ENCODE measurements at regions not wholly inside any gene's neighbourhood (a gene's known extent, or its start where the extent isn't known, plus 50 kb on each side); places are given as distances from the start of the nearest gene placed in this dataset.

DNA sequence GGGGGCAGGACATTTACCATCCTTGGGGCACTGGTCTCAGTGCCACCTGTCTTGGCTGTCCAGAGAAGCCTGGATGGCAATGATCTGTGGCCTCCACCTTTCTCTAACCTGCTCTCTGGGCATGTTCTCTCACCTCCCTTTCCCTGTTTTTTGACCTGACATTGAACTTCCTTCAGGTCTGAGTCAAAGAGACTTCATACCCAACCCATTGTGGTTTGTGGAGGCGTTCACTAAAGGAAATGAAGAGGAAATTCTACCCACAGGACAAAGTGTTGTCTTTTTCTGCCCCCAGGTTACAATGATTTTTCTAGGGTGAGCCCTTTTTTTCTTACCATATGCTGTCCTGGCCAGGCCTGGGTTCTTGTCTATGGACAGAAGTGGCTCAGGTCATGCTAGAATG is 76.6 kb downstream of the CYP26A1 start:
- Histone ChIP-seq H3K27me3 (ENCODE audit: control insufficient read depth in 3 of 3, insufficient read depth in 3 of 3, low read length in 3 of 3) (no peaks in the 10 kb centered on the region), H3K9ac (ENCODE audit: low read depth in 1 of 3, low read length in 3 of 3) (no peak overlapping the region), H3K27ac (ENCODE audit: low read depth, low read length) (no peak overlapping the region), H3K4me3 (ENCODE audit: low read length in 3 of 3) (no peak overlapping the region), H3K36me3 (ENCODE audit: control insufficient read depth in 3 of 3, insufficient read depth in 3 of 3, low read length in 3 of 3) (no peaks in the 10 kb centered on the region), H3K9me3 (ENCODE audit: control insufficient read depth in 3 of 3, low read length in 3 of 3) (peaks cover 0 to 6% (median 3%) of the 10 kb centered on the region in 3 donors), H3K4me1 (ENCODE audit: control insufficient read depth in 3 of 3, insufficient read depth in 3 of 3, low read length in 3 of 3) (no peaks in the 10 kb centered on the region)

DNA sequence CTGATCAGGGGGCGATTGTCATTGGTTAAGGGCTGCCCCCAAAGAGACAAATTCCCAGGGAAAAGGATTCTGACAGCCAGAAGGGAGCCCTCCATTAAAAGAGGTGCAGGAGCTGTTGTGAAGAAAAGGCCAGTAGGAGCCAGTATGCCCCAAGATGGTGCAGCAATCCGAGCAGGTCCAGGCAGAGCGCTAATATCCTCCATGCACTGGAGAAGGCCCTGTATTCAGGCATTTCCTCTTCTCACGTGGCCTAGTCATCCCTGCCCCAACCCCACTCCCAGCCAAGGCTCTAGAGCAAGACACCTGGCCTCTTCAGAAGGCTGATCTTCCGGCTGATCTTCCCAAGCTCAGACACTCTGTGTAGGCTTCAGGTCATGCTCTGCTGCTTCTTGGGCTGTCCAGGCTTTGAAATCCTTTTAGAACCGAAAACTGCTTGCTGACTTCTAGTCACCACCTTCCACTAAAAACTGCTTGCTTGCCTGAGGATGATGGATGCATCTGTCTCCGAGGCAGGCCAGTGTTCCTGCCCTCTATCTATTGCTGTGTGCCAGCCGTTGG is 77.4 kb downstream of the CYP26A1 start:
- Histone ChIP-seq H3K4me1 (ENCODE audit: control insufficient read depth in 3 of 3, insufficient read depth in 3 of 3, low read length in 3 of 3) (no peaks in the 10 kb centered on the region), H3K27me3 (ENCODE audit: control insufficient read depth in 3 of 3, insufficient read depth in 3 of 3, low read length in 3 of 3) (no peaks in the 10 kb centered on the region), H3K9ac (ENCODE audit: low read depth in 1 of 3, low read length in 3 of 3) (no peak overlapping the region), H3K27ac (ENCODE audit: low read depth, low read length) (no peak overlapping the region), H3K36me3 (ENCODE audit: control insufficient read depth in 3 of 3, insufficient read depth in 3 of 3, low read length in 3 of 3) (no peaks in the 10 kb centered on the region), H3K9me3 (ENCODE audit: control insufficient read depth in 3 of 3, low read length in 3 of 3) (peaks cover 0 to 6% (median 3%) of the 10 kb centered on the region in 3 donors), H3K4me3 (ENCODE audit: low read length in 3 of 3) (no peak overlapping the region)

DNA sequence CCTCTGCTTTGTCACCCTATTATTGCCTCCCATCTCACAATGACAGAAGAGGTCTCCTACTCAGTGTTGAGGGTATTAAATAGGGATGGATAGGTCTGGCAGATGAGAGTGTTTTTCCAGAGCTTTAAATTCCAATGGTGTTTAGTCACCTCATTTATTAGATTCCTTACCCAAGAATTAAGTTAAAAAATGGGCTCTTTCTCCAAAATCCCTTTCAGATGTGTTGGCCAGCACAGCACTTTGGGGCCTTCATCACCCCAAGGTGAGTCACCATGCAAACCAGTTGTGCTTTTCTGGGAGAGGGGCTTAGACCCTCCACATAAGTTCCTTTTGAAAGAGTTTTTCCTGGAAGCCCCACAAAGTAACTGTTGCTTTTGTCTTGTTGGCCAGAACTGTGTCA is 78.4 kb downstream of the CYP26A1 start:
- Histone ChIP-seq H3K27ac (ENCODE audit: low read depth, low read length) (no peak overlapping the region), H3K4me1 (ENCODE audit: control insufficient read depth in 3 of 3, insufficient read depth in 3 of 3, low read length in 3 of 3) (no peaks in the 10 kb centered on the region), H3K36me3 (ENCODE audit: control insufficient read depth in 3 of 3, insufficient read depth in 3 of 3, low read length in 3 of 3) (no peaks in the 10 kb centered on the region), H3K27me3 (ENCODE audit: control insufficient read depth in 3 of 3, insufficient read depth in 3 of 3, low read length in 3 of 3) (no peaks in the 10 kb centered on the region), H3K9me3 (ENCODE audit: control insufficient read depth in 3 of 3, low read length in 3 of 3) (peaks cover 0 to 6% (median 3%) of the 10 kb centered on the region in 3 donors), H3K9ac (ENCODE audit: low read depth in 1 of 3, low read length in 3 of 3) (no peak overlapping the region), H3K4me3 (ENCODE audit: low read length in 3 of 3) (no peak overlapping the region)

DNA sequence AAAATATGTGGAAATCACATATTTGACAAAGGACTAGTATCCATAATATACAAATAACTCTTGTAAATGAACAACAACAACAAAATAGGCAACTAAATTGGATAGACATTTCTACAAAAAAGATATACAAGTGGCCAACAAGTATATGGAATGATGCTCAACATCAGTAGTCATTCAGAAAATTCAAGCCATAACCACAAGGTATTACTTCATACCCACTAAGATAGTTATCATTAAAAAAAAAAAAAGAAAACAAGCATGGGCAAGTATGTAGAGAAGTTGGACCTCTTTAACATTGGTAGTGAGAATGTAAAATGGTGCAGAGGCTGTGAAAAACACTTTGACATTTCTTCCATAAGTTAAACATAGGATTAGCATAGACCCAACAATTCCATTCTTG is 80.8 kb downstream of the CYP26A1 start:
- no peaks in the 10 kb centered on the region for H3K27me3 ChIP-seq (ENCODE audit: control insufficient read depth in 3 of 3, insufficient read depth in 3 of 3, low read length in 3 of 3)
- H3K9me3 ChIP-seq (ENCODE audit: control insufficient read depth in 3 of 3, low read length in 3 of 3) = peaks cover 0 to 6% (median 3%) of the 10 kb centered on the region in 3 donors
- H3K9ac ChIP-seq (ENCODE audit: low read depth in 1 of 3, low read length in 3 of 3) = no peak overlapping the region
- no peaks in the 10 kb centered on the region for H3K4me1 ChIP-seq (ENCODE audit: control insufficient read depth in 3 of 3, insufficient read depth in 3 of 3, low read length in 3 of 3)
- no peak overlapping the region for H3K27ac ChIP-seq (ENCODE audit: low read depth, low read length)
- H3K4me3 ChIP-seq (ENCODE audit: low read length in 3 of 3) = no peak overlapping the region
- H3K36me3 ChIP-seq (ENCODE audit: control insufficient read depth in 3 of 3, insufficient read depth in 3 of 3, low read length in 3 of 3) = no peaks in the 10 kb centered on the region

DNA sequence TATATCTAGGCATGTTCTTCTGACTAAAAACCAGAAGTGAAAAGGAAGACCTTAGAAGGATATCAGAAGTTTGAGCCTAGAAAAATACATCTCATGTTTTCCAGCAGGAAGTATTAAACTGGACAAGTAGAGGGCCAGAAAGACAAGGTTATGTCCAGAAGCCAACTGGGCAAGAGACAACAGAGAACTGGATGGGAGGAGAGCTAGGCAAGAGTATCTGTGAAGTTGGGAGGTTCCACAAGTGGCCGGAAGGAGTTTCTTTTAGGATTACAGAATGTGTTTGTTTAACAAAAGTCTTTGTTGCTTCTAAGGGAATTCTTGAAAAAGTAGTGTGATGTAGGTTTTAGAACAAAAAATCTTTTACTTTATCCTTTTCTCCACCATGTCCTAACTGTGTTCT is 86.4 kb downstream of the CYP26A1 start:
- H3K27me3 ChIP-seq (ENCODE audit: control insufficient read depth in 3 of 3, insufficient read depth in 3 of 3, low read length in 3 of 3) = no peaks in the 10 kb centered on the region
- no peaks in the 10 kb centered on the region for H3K36me3 ChIP-seq (ENCODE audit: control insufficient read depth in 3 of 3, insufficient read depth in 3 of 3, low read length in 3 of 3)
- H3K27ac ChIP-seq (ENCODE audit: low read depth, low read length) = peak overlapping the region; percentile 33
- no peaks in the 10 kb centered on the region for H3K9me3 ChIP-seq (ENCODE audit: control insufficient read depth in 3 of 3, low read length in 3 of 3)
- H3K9ac ChIP-seq (ENCODE audit: low read depth in 1 of 3, low read length in 3 of 3) = no peak overlapping the region
- peaks cover 0 to 3% (median 0%) of the 10 kb centered on the region in 3 donors for H3K4me1 ChIP-seq (ENCODE audit: control insufficient read depth in 3 of 3, insufficient read depth in 3 of 3, low read length in 3 of 3)
- no peak overlapping the region for H3K4me3 ChIP-seq (ENCODE audit: low read length in 3 of 3)

DNA sequence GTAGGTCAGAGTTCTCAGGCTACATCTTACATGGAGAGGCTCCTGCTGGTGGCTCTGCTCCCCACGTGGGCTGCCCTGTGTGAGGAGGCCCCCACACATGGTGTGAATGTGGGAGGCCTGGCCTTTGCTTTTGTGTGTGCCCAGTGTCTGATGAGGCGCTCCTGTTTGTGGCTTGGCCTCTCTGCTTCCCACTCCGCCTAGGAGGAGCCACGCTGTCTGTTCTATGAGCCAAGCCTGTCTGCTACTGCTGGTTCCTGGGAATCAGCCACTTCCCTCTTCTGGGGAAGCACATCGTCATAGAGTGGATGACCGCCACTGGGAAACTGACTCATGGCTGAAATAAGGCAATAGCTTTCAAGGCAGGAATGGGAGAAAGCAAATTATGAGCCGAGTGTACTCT is 87.1 kb downstream of the CYP26A1 start:
- H3K4me3 ChIP-seq (ENCODE audit: low read length in 3 of 3) = no peak overlapping the region
- no peaks in the 10 kb centered on the region for H3K36me3 ChIP-seq (ENCODE audit: control insufficient read depth in 3 of 3, insufficient read depth in 3 of 3, low read length in 3 of 3)
- H3K27ac ChIP-seq (ENCODE audit: low read depth, low read length) = peak overlapping the region; percentile 51
- H3K9ac ChIP-seq (ENCODE audit: low read depth in 1 of 3, low read length in 3 of 3) = no peak overlapping the region
- no peaks in the 10 kb centered on the region for H3K27me3 ChIP-seq (ENCODE audit: control insufficient read depth in 3 of 3, insufficient read depth in 3 of 3, low read length in 3 of 3)
- H3K4me1 ChIP-seq (ENCODE audit: control insufficient read depth in 3 of 3, insufficient read depth in 3 of 3, low read length in 3 of 3) = peaks cover 0 to 3% (median 0%) of the 10 kb centered on the region in 3 donors
- no peaks in the 10 kb centered on the region for H3K9me3 ChIP-seq (ENCODE audit: control insufficient read depth in 3 of 3, low read length in 3 of 3)

DNA sequence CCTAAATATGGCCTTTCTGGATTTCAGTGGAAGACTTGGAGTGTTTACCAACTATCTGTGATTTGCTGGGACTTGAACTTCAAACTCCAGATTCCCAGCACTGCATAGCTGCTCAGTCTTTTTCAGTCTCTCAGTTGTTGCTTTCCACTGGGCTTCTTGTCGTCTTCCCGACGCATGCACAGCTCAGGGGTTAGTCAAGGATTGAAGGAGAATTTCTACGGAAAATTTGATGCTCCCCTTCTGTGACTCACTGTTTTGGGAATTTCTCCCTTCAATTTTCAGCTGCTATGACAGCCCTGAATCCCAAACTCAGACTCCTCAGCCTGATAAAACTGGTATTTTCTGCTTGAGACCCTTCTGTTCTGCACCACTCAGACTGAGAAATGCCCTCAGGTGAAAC is 91.7 kb downstream of the CYP26A1 start:
- no peak overlapping the region for H3K9ac ChIP-seq (ENCODE audit: low read depth in 1 of 3, low read length in 3 of 3)
- peaks cover 0 to 3% (median 0%) of the 10 kb centered on the region in 3 donors for H3K4me1 ChIP-seq (ENCODE audit: control insufficient read depth in 3 of 3, insufficient read depth in 3 of 3, low read length in 3 of 3)
- no peak overlapping the region for H3K4me3 ChIP-seq (ENCODE audit: low read length in 3 of 3)
- peaks cover 0 to 4% (median 0%) of the 10 kb centered on the region in 3 donors for H3K9me3 ChIP-seq (ENCODE audit: control insufficient read depth in 3 of 3, low read length in 3 of 3)
- no peaks in the 10 kb centered on the region for H3K27me3 ChIP-seq (ENCODE audit: control insufficient read depth in 3 of 3, insufficient read depth in 3 of 3, low read length in 3 of 3)
- H3K27ac ChIP-seq (ENCODE audit: low read depth, low read length) = no peak overlapping the region
- no peaks in the 10 kb centered on the region for H3K36me3 ChIP-seq (ENCODE audit: control insufficient read depth in 3 of 3, insufficient read depth in 3 of 3, low read length in 3 of 3)

DNA sequence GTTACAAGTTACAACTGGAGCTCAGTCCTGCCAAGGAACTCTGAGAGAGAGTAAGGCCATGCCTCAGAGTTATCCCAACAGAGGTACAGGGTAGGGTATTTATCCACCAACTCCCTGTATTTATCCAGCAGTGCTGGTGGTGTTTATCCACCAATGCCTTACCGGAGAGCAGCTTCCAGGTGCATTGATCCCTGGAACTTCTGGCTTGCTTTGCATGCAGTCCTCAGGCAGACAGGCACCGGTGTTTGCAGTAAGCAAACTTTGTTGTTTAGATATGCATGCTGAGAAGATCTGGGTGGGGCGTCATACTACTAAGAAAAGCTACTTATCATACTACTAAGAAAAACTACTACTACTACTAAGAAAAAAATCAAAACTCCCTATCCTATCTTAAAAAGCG is 92.4 kb downstream of the CYP26A1 start:
- Histone ChIP-seq H3K4me1 (ENCODE audit: control insufficient read depth in 3 of 3, insufficient read depth in 3 of 3, low read length in 3 of 3) (no peaks in the 10 kb centered on the region), H3K9me3 (ENCODE audit: control insufficient read depth in 3 of 3, low read length in 3 of 3) (peaks cover 0 to 4% (median 0%) of the 10 kb centered on the region in 3 donors), H3K4me3 (ENCODE audit: low read length in 3 of 3) (no peak overlapping the region), H3K36me3 (ENCODE audit: control insufficient read depth in 3 of 3, insufficient read depth in 3 of 3, low read length in 3 of 3) (no peaks in the 10 kb centered on the region), H3K27me3 (ENCODE audit: control insufficient read depth in 3 of 3, insufficient read depth in 3 of 3, low read length in 3 of 3) (no peaks in the 10 kb centered on the region), H3K9ac (ENCODE audit: low read depth in 1 of 3, low read length in 3 of 3) (no peak overlapping the region), H3K27ac (ENCODE audit: low read depth, low read length) (no peak overlapping the region)

DNA sequence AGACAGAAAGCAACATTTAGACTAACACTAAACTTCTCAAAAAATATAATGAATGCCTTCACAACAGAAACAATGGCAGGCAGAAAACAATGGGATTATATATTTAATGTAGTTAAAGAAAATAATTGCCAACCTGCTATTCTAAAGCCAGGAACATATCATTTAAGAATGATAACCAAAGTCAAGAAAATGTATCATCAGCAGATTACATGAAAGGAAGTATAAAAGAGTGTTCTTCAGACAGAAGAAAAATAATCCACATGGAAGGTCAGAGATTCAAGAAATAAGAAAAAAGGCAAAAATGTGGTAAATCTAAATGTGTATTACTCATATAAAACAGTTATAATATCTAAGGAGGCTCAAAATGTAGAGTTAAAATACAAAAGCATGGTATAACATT is 98.1 kb downstream of the CYP26A1 start:
- no peak overlapping the region for H3K9ac ChIP-seq (ENCODE audit: low read depth in 1 of 3, low read length in 3 of 3)
- no peak overlapping the region for H3K4me3 ChIP-seq (ENCODE audit: low read length in 3 of 3)
- H3K36me3 ChIP-seq (ENCODE audit: control insufficient read depth in 3 of 3, insufficient read depth in 3 of 3, low read length in 3 of 3) = no peaks in the 10 kb centered on the region
- H3K27ac ChIP-seq (ENCODE audit: low read depth, low read length) = no peak overlapping the region
- H3K9me3 ChIP-seq (ENCODE audit: control insufficient read depth in 3 of 3, low read length in 3 of 3) = peaks cover 0 to 4% (median 2%) of the 10 kb centered on the region in 3 donors
- H3K4me1 ChIP-seq (ENCODE audit: control insufficient read depth in 3 of 3, insufficient read depth in 3 of 3, low read length in 3 of 3) = no peaks in the 10 kb centered on the region
- peaks cover 0 to 6% (median 0%) of the 10 kb centered on the region in 3 donors for H3K27me3 ChIP-seq (ENCODE audit: control insufficient read depth in 3 of 3, insufficient read depth in 3 of 3, low read length in 3 of 3)

DNA sequence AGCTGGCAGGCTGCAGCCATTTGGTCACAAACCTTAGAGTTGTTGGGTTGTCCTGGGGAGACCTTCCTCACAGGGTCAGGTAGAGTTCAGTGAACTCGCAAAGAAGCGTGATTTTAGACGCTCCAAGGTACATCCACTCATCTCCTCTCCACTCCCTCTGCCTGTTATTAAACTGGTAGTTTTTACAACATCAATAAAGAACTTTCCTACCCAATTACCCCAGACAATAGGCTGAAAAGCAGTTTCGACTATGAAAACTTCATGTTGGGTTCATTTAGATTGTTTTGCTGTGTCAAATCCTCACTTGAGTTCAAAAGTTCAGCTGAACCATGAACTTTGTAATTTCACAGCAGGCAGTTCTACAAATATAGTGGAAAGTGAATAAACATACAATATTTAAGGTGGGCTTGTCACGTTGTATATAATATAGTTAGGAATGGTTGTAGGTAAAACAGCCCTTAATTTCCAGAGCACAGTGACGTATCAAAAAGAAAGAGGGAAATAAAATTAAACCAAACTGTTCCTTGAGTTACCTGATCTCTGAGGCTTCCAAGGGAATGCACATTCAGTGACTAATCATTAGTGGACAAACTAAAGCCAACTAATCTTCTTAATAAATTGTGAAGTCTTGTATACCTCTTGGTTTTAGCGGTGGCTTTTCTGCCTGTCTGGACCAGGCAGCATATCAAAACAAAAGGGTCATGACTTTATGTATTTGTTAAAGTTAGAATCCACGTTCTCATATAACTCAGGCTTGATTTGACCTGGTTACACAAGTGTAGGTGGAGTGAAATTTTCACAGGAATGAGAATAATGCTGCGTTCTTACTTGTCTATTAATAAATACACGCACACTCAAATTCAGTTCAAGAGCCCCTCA is 100.5 kb downstream of the CYP26A1 start:
- no peaks in the 10 kb centered on the region for H3K36me3 ChIP-seq (ENCODE audit: control insufficient read depth in 3 of 3, insufficient read depth in 3 of 3, low read length in 3 of 3)
- peaks cover 0 to 6% (median 0%) of the 10 kb centered on the region in 3 donors for H3K27me3 ChIP-seq (ENCODE audit: control insufficient read depth in 3 of 3, insufficient read depth in 3 of 3, low read length in 3 of 3)
- no peak overlapping the region for H3K9ac ChIP-seq (ENCODE audit: low read depth in 1 of 3, low read length in 3 of 3)
- peaks cover 0 to 4% (median 2%) of the 10 kb centered on the region in 3 donors for H3K9me3 ChIP-seq (ENCODE audit: control insufficient read depth in 3 of 3, low read length in 3 of 3)
- H3K27ac ChIP-seq (ENCODE audit: low read depth, low read length) = no peak overlapping the region
- H3K4me1 ChIP-seq (ENCODE audit: control insufficient read depth in 3 of 3, insufficient read depth in 3 of 3, low read length in 3 of 3) = no peaks in the 10 kb centered on the region
- no peak overlapping the region for H3K4me3 ChIP-seq (ENCODE audit: low read length in 3 of 3)
